MV-4-11 (cell line): ENCODE measurements at regions not wholly inside any gene's neighbourhood (a gene's known extent, or its start where the extent isn't known, plus 50 kb on each side); places are given as distances from the start of the nearest gene placed in this dataset.
"Not testable (repeated sequence)": the region's sequence is repeated elsewhere in the genome, so short reads cannot be mapped to it uniquely, and the experiment has no call there.

ENCODE experiments used
- DNase-seq: peaks from one replicate; lab custom pipeline; 2025; lab: John Stamatoyannopoulos, UW

- DNase-seq, result no peak
These were observed 285.0 kb upstream of the DIPK2B start for GRCh38 chrX:45485719-45486118.

- no peak for DNase-seq
These were observed 279.3 kb upstream of the DIPK2B start for GRCh38 chrX:45479835-45480422.

- no peak for DNase-seq
These were observed 278.6 kb upstream of the DIPK2B start for GRCh38 chrX:45479196-45479834.

- no peak for DNase-seq
These were observed 272.3 kb upstream of the DIPK2B start for GRCh38 chrX:45472968-45473367.

GRCh38 chrX:45467537-45467936 lies 266.9 kb upstream of the DIPK2B start:
- not testable (repeated sequence) for DNase-seq

GRCh38 chrX:45455732-45456131 lies 255.1 kb upstream of the DIPK2B start:
- not testable (repeated sequence) for DNase-seq

- no peak for DNase-seq
These were observed 253.6 kb upstream of the DIPK2B start for GRCh38 chrX:45454290-45454689.

GRCh38 chrX:45449982-45450381 lies 249.3 kb upstream of the DIPK2B start:
- DNase-seq, result no peak

- DNase-seq, result no peak
These were observed 247.3 kb upstream of the DIPK2B start for GRCh38 chrX:45447995-45448394.

- no peak for DNase-seq
These were observed 246.7 kb upstream of the DIPK2B start for GRCh38 chrX:45447331-45447730.

GRCh38 chrX:45445745-45446412 lies 245.2 kb upstream of the DIPK2B start:
- DNase-seq, result peak; percentile 80

- DNase-seq, result no peak
These were observed 236.5 kb upstream of the DIPK2B start for GRCh38 chrX:45437186-45437585.

GRCh38 chrX:45435481-45435880 lies 234.8 kb upstream of the DIPK2B start:
- DNase-seq, result no peak

- DNase-seq, result no peak
These were observed 233.6 kb upstream of the DIPK2B start for GRCh38 chrX:45434231-45434630.

- DNase-seq, result no peak
These were observed 228.2 kb upstream of the DIPK2B start for GRCh38 chrX:45428831-45429230.

GRCh38 chrX:45424326-45424725 lies 223.7 kb upstream of the DIPK2B start:
- DNase-seq, result no peak

GRCh38 chrX:45422216-45422925 lies 221.7 kb upstream of the DIPK2B start:
- DNase-seq, result no peak

- DNase-seq, result no peak
These were observed 221.1 kb upstream of the DIPK2B start for GRCh38 chrX:45421806-45422205.

- DNase-seq, result no peak
These were observed 203.5 kb upstream of the DIPK2B start for GRCh38 chrX:45404206-45404605.

GRCh38 chrX:45401923-45402322 lies 201.2 kb upstream of the DIPK2B start:
- DNase-seq, result no peak

- DNase-seq, result not testable (repeated sequence)
These were observed 200.5 kb upstream of the DIPK2B start for GRCh38 chrX:45400951-45401725.
